HG03439 (cell line): ENCODE measurements at regions not wholly inside any gene's neighbourhood (a gene's known extent, or its start where the extent isn't known, plus 50 kb on each side); places are given as distances from the start of the nearest gene placed in this dataset.

Source experiments
- ATAC-seq: cut with Tn5 transposase; IDR thresholded peaks from one replicate; pipeline ENCODE4 v1.9.1; 2021; ENCODE audit warnings: mild to moderate bottlenecking, moderate library complexity; ENCODE audit not compliant: unreplicated experiment

GRCh38 chr7:118013252-118014010, 140.2 kb upstream of the CTTNBP2 start:
- no peak for ATAC-seq

- ATAC-seq, result no peak
These were observed 149.3 kb upstream of the CTTNBP2 start for GRCh38 chr7:118022546-118022945.

GRCh38 chr7:118026791-118027190, 153.6 kb upstream of the CTTNBP2 start:
- ATAC-seq, result no peak

GRCh38 chr7:118028226-118028625, 155.0 kb upstream of the CTTNBP2 start:
- ATAC-seq, result no peak

GRCh38 chr7:118029826-118030422, 154.0 kb upstream of the LSM8 start:
- ATAC-seq, result no peak

- no peak for ATAC-seq
These were observed 150.7 kb upstream of the LSM8 start for GRCh38 chr7:118033273-118033672.

GRCh38 chr7:118039963-118040489, 143.9 kb upstream of the LSM8 start:
- no peak for ATAC-seq

GRCh38 chr7:118040562-118040961, 143.4 kb upstream of the LSM8 start:
- no peak for ATAC-seq

GRCh38 chr7:118041251-118041878, 142.6 kb upstream of the LSM8 start:
- no peak for ATAC-seq

GRCh38 chr7:118045629-118046028, 138.3 kb upstream of the LSM8 start:
- ATAC-seq, result no peak

- no peak for ATAC-seq
These were observed 137.9 kb upstream of the LSM8 start for GRCh38 chr7:118046086-118046485.

GRCh38 chr7:118046801-118047200, 137.2 kb upstream of the LSM8 start:
- no peak for ATAC-seq

GRCh38 chr7:118052336-118052735, 131.6 kb upstream of the LSM8 start:
- no peak for ATAC-seq

GRCh38 chr7:118053353-118053752, 130.6 kb upstream of the LSM8 start:
- no peak for ATAC-seq

GRCh38 chr7:118054529-118054928, 129.4 kb upstream of the LSM8 start:
- ATAC-seq, result no peak

GRCh38 chr7:118055647-118056046, 128.3 kb upstream of the LSM8 start:
- ATAC-seq, result no peak

GRCh38 chr7:118057404-118057803, 126.6 kb upstream of the LSM8 start:
- no peak for ATAC-seq

GRCh38 chr7:118059209-118059608, 124.8 kb upstream of the LSM8 start:
- ATAC-seq, result no peak

- no peak for ATAC-seq
These were observed 123.3 kb upstream of the LSM8 start for GRCh38 chr7:118060692-118061091.

GRCh38 chr7:118061386-118061785, 122.6 kb upstream of the LSM8 start:
- no peak for ATAC-seq

GRCh38 chr7:118072893-118073674, 110.9 kb upstream of the LSM8 start:
- no peak for ATAC-seq
